ENCODE measurements at regions not wholly inside any gene's neighbourhood (a gene's known extent, or its start where the extent isn't known, plus 50 kb on each side); places are given as distances from the start of the nearest gene placed in this dataset.
A peak's percentile ranks its signal among the peaks of the same experiment; 100 is the strongest.

GRCh38 chr1:18535391-18536210 lies 54.9 kb downstream of the KLHDC7A start:
- DNase-seq, result peak; percentile 57

GRCh38 chr1:18536356-18536755 lies 55.6 kb downstream of the KLHDC7A start:
- DNase-seq, result no peak

GRCh38 chr1:18536915-18537314 lies 56.2 kb downstream of the KLHDC7A start:
- no peak for DNase-seq

- DNase-seq, result no peak
These were observed 56.9 kb downstream of the KLHDC7A start for GRCh38 chr1:18537386-18538306.

GRCh38 chr1:18539171-18539570 lies 58.4 kb downstream of the KLHDC7A start:
- DNase-seq, result no peak

GRCh38 chr1:18540136-18540765 lies 59.5 kb downstream of the KLHDC7A start:
- no peak for DNase-seq

- no peak for DNase-seq
These were observed 60.5 kb downstream of the KLHDC7A start for GRCh38 chr1:18541046-18541795.

- DNase-seq, result no peak
These were observed 61.6 kb downstream of the KLHDC7A start for GRCh38 chr1:18542351-18542750.

GRCh38 chr1:18546026-18546425 lies 65.3 kb downstream of the KLHDC7A start:
- DNase-seq, result no peak

- DNase-seq, result no peak
These were observed 66.7 kb downstream of the KLHDC7A start for GRCh38 chr1:18547460-18547859.

- DNase-seq, result no peak
These were observed 67.9 kb downstream of the KLHDC7A start for GRCh38 chr1:18548643-18549042.

GRCh38 chr1:18549106-18549505 lies 68.4 kb downstream of the KLHDC7A start:
- DNase-seq, result no peak

GRCh38 chr1:18549906-18550305 lies 69.2 kb downstream of the KLHDC7A start:
- DNase-seq, result no peak

GRCh38 chr1:18552631-18553030 lies 71.9 kb downstream of the KLHDC7A start:
- DNase-seq, result no peak

- no peak for DNase-seq
These were observed 72.7 kb downstream of the KLHDC7A start for GRCh38 chr1:18553388-18553787.

- DNase-seq, result no peak
These were observed 73.4 kb downstream of the KLHDC7A start for GRCh38 chr1:18554099-18554498.

GRCh38 chr1:18554597-18554996 lies 73.9 kb downstream of the KLHDC7A start:
- no peak for DNase-seq

GRCh38 chr1:18555036-18555435 lies 74.3 kb downstream of the KLHDC7A start:
- DNase-seq, result no peak

- peak; percentile 17 for DNase-seq
These were observed 74.3 kb upstream of the PAX7 start for GRCh38 chr1:18556364-18556763.

- DNase-seq, result peak; percentile 89
These were observed 72.8 kb upstream of the PAX7 start for GRCh38 chr1:18557621-18558465.

GRCh38 chr1:18560692-18561091 lies 70.0 kb upstream of the PAX7 start:
- DNase-seq, result no peak

GRCh38 chr1:18561967-18562366 lies 68.7 kb upstream of the PAX7 start:
- DNase-seq, result no peak
